Activated naive CD4-positive, alpha-beta T cell treated with anti-CD3 and anti-CD28 coated beads, Interleukin-2, amount 50 U/mL, for 72 hours (primary cell): ENCODE measurements at regions not wholly inside any gene's neighbourhood (a gene's known extent, or its start where the extent isn't known, plus 50 kb on each side); places are given as distances from the start of the nearest gene placed in this dataset.

Experiments
- ATAC-seq, 2 donors: fragments of 150-1000 bp; cut with Tn5 transposase; 2 replicates each; pipeline ENCODE4 v1.10.0; 2021; ENCODE audit warnings: mild to moderate bottlenecking in 2 of 2, moderate library complexity in 2 of 2
- DNase-seq, 2 donors: peaks; one replicate each; pipeline ENCODE4 v3.0.0; 2021 to 2022; ENCODE audit warnings: low spot score in 2 of 2
- H3K27ac Mint-ChIP-seq, 2 donors: one replicate each; pipeline ENCODE4 v1.8.0; 2022; ENCODE audit warnings: mild to moderate bottlenecking in 2 of 2, mixed read lengths in 2 of 2
- H3K36me3 Mint-ChIP-seq, 2 donors: one replicate each; pipeline ENCODE4 v1.8.0; 2022; ENCODE audit warnings: mixed read lengths in 2 of 2
- H3K9me3 Mint-ChIP-seq, 2 donors: one replicate each; pipeline ENCODE4 v1.8.0; 2022; ENCODE audit warnings: mixed read lengths in 2 of 2

- no peak overlapping the region for H3K27ac Mint-ChIP-seq
- H3K9me3 Mint-ChIP-seq: peaks cover 5 to 9% of the 10 kb centered on the region in 2 donors
- no peaks in the 10 kb centered on the region for H3K36me3 Mint-ChIP-seq
- no peak for ATAC-seq
- no peak for DNase-seq
These were observed 1044.7 kb downstream of the GRIK2 start for GRCh38 chr6:102438171-102438570.

GRCh38 chr6:102417368-102417998 lies 1024.0 kb downstream of the GRIK2 start:
- Mint-ChIP-seq H3K9me3 (peaks cover 12 to 22% of the 10 kb centered on the region in 2 donors), H3K36me3 (no peaks in the 10 kb centered on the region), H3K27ac (no peak overlapping the region)
- ATAC-seq: no peak
- DNase-seq: no peak

GRCh38 chr6:102415891-102416290 lies 1022.4 kb downstream of the GRIK2 start:
- Mint-ChIP-seq H3K9me3 (peaks cover 6 to 15% of the 10 kb centered on the region in 2 donors), H3K36me3 (no peaks in the 10 kb centered on the region), H3K27ac (no peak overlapping the region)
- DNase-seq: no peak
- ATAC-seq: no peak

- ATAC-seq (no peak), DNase-seq (no peak)
- Mint-ChIP-seq H3K9me3 (peaks cover 5 to 6% of the 10 kb centered on the region in 2 donors), H3K27ac (no peak overlapping the region), H3K36me3 (peaks cover 0 to 2% of the 10 kb centered on the region in 2 donors)
These were observed 1018.3 kb downstream of the GRIK2 start for GRCh38 chr6:102411796-102412195.

- Mint-ChIP-seq H3K27ac (no peak overlapping the region), H3K9me3 (peaks cover 11 to 13% of the 10 kb centered on the region in 2 donors), H3K36me3 (peaks cover 0 to 4% of the 10 kb centered on the region in 2 donors)
- ATAC-seq (no peak), DNase-seq (no peak)
These were observed 1014.6 kb downstream of the GRIK2 start for GRCh38 chr6:102407886-102408741.

- Mint-ChIP-seq H3K9me3 (peaks cover 11 to 13% of the 10 kb centered on the region in 2 donors), H3K27ac (no peak overlapping the region), H3K36me3 (peaks cover 0 to 4% of the 10 kb centered on the region in 2 donors)
- DNase-seq: no peak
- no peak for ATAC-seq
These were observed 1012.4 kb downstream of the GRIK2 start for GRCh38 chr6:102405860-102406259.

- ATAC-seq (no peak), DNase-seq (no peak)
- no peak overlapping the region for H3K27ac Mint-ChIP-seq
- H3K36me3 Mint-ChIP-seq: peaks cover 0 to 4% of the 10 kb centered on the region in 2 donors
- H3K9me3 Mint-ChIP-seq: peaks cover 15 to 17% of the 10 kb centered on the region in 2 donors
These were observed 1009.3 kb downstream of the GRIK2 start for GRCh38 chr6:102402635-102403329.

GRCh38 chr6:102398788-102399390 lies 1005.4 kb downstream of the GRIK2 start:
- H3K36me3 Mint-ChIP-seq: no peaks in the 10 kb centered on the region
- H3K27ac Mint-ChIP-seq: no peak overlapping the region
- no peak for DNase-seq
- peaks cover 6 to 11% of the 10 kb centered on the region in 2 donors for H3K9me3 Mint-ChIP-seq
- ATAC-seq: no peak

GRCh38 chr6:102390541-102390940 lies 997.0 kb downstream of the GRIK2 start:
- H3K36me3 Mint-ChIP-seq: no peaks in the 10 kb centered on the region
- H3K27ac Mint-ChIP-seq: no peak overlapping the region
- DNase-seq (no peak), ATAC-seq (no peak)
- H3K9me3 Mint-ChIP-seq: peaks cover 13 to 16% of the 10 kb centered on the region in 2 donors

GRCh38 chr6:102389994-102390393 lies 996.5 kb downstream of the GRIK2 start:
- Mint-ChIP-seq H3K36me3 (no peaks in the 10 kb centered on the region), H3K27ac (no peak overlapping the region), H3K9me3 (peaks cover 13 to 16% of the 10 kb centered on the region in 2 donors)
- no peak for DNase-seq
- no peak for ATAC-seq

- peaks cover 10 to 11% of the 10 kb centered on the region in 2 donors for H3K9me3 Mint-ChIP-seq
- no peak overlapping the region for H3K27ac Mint-ChIP-seq
- DNase-seq: no peak
- no peak for ATAC-seq
- H3K36me3 Mint-ChIP-seq: no peaks in the 10 kb centered on the region
These were observed 994.0 kb downstream of the GRIK2 start for GRCh38 chr6:102387326-102388033.

- no peak for ATAC-seq
- Mint-ChIP-seq H3K27ac (no peak overlapping the region), H3K9me3 (peaks cover 11 to 12% of the 10 kb centered on the region in 2 donors), H3K36me3 (no peaks in the 10 kb centered on the region)
- DNase-seq: no peak
These were observed 987.7 kb downstream of the GRIK2 start for GRCh38 chr6:102381203-102381602.

GRCh38 chr6:102356170-102356569 lies 962.7 kb downstream of the GRIK2 start:
- ATAC-seq (no peak), DNase-seq (no peak)
- Mint-ChIP-seq H3K36me3 (no peaks in the 10 kb centered on the region), H3K27ac (no peak overlapping the region), H3K9me3 (peaks cover 0 to 5% of the 10 kb centered on the region in 2 donors)

- DNase-seq (no peak), ATAC-seq (no peak)
- peaks cover 0 to 5% of the 10 kb centered on the region in 2 donors for H3K9me3 Mint-ChIP-seq
- H3K36me3 Mint-ChIP-seq: no peaks in the 10 kb centered on the region
- H3K27ac Mint-ChIP-seq: no peak overlapping the region
These were observed 962.1 kb downstream of the GRIK2 start for GRCh38 chr6:102355578-102355977.

GRCh38 chr6:102352552-102352951 lies 959.0 kb downstream of the GRIK2 start:
- H3K9me3 Mint-ChIP-seq: peaks cover 4 to 5% of the 10 kb centered on the region in 2 donors

GRCh38 chr6:102344769-102345168 lies 951.3 kb downstream of the GRIK2 start:
- no peak for DNase-seq
- Mint-ChIP-seq H3K9me3 (peaks cover 6 to 7% of the 10 kb centered on the region in 2 donors), H3K27ac (no peak overlapping the region), H3K36me3 (no peaks in the 10 kb centered on the region)
- ATAC-seq: no peak

More at GRCh38 chr6:102352552-102352951, 959.0 kb downstream of the GRIK2 start:
- no peak overlapping the region for H3K27ac Mint-ChIP-seq
- no peak for ATAC-seq
- DNase-seq: no peak
- H3K36me3 Mint-ChIP-seq: no peaks in the 10 kb centered on the region
